BLaER1 (cell line): ENCODE measurements at regions not wholly inside any gene's neighbourhood (a gene's known extent, or its start where the extent isn't known, plus 50 kb on each side); places are given as distances from the start of the nearest gene placed in this dataset.

Source experiments
- H3K27ac ChIP-seq: shearing (Covaris generic); formaldehyde crosslinking; 2 replicates; pipeline ENCODE4 v1.8.1; 2022
- H3K27me3 ChIP-seq: shearing (Covaris generic); formaldehyde crosslinking; 2 replicates; pipeline ENCODE4 v1.8.1; 2022
- H3K36me3 ChIP-seq: shearing (Covaris generic); formaldehyde crosslinking; 2 replicates; pipeline ENCODE4 v1.8.1; 2022
- H3K4me1 ChIP-seq: shearing (Covaris generic); formaldehyde crosslinking; 2 replicates; pipeline ENCODE4 v1.8.1; 2022
- H3K4me2 ChIP-seq: shearing (Covaris generic); formaldehyde crosslinking; 2 replicates; pipeline ENCODE4 v1.8.1; 2022
- H3K4me3 ChIP-seq: shearing (Covaris generic); formaldehyde crosslinking; 2 replicates; pipeline ENCODE4 v1.8.1; 2022
- H3K9ac ChIP-seq: shearing (Covaris generic); formaldehyde crosslinking; 2 replicates; pipeline ENCODE4 v1.8.1; 2022
- H3K9me3 ChIP-seq: shearing (Covaris generic); formaldehyde crosslinking; 2 replicates; pipeline ENCODE4 v1.8.1; 2022
- H4K20me1 ChIP-seq: shearing (Covaris generic); formaldehyde crosslinking; 2 replicates; pipeline ENCODE4 v1.8.1; 2022
- Cebpa-rat ChIP-seq: shearing (Covaris generic); IDR thresholded peaks from 2 replicates; pipeline ENCODE4 v1.8.1; 2022

DNA sequence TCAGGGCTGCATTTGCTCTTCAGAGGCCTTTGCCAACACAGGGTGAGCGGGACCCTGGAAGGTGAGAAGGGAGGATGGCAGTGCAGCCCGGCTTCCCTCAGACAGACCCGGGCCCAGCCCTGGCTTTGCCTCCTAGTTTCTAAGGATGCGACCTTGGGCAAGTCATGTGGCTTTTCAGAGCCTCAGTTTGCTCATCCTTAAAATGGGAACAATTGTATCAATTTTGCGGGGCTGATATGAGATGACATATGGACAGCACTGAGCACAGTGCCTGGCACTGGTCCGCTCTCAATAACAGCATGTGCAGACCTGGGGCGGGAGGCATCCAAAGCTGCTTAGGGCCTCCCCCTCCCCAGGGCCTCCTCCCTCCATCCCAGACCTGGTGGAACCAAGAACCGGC lies 74.7 kb upstream of the THY1 start:
- H3K9me3 ChIP-seq = no peaks in the 10 kb centered on the region
- no peaks in the 10 kb centered on the region for H3K36me3 ChIP-seq
- H3K9ac ChIP-seq = no peak overlapping the region
- H3K4me1 ChIP-seq = no peaks in the 10 kb centered on the region
- H3K27ac ChIP-seq = no peak overlapping the region
- no peaks in the 10 kb centered on the region for H3K27me3 ChIP-seq
- H4K20me1 ChIP-seq = peaks cover under 1% of the 10 kb centered on the region; the same call in 1 of the 2 replicates
- no peak overlapping the region for H3K4me2 ChIP-seq
- H3K4me3 ChIP-seq = no peak overlapping the region
- no peak for TF ChIP-seq Cebpa-rat

DNA sequence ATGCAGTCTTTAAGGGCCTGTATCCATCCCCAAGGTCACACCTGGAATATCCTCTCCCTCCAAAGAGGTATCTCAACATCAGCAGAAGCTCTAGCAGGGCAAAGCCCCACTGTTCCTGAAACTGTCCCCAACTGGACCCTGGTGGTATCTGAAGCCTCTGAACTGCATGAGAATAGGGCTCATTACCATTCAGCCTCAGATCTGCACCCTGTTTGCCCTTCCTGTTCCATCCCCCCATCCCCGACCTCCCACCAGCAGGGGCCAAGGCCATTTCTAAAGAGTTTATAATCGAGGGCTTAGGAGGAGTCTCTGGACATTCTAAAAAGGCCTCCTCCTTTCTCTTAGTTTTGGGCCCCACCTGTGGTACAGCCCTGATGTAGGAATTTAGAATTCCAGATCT lies 74.0 kb upstream of the THY1 start:
- Histone ChIP-seq H3K9me3 (no peaks in the 10 kb centered on the region), H3K4me2 (no peak overlapping the region), H3K36me3 (no peaks in the 10 kb centered on the region), H3K4me3 (no peak overlapping the region), H3K27me3 (no peaks in the 10 kb centered on the region), H4K20me1 (peaks cover 8% of the 10 kb centered on the region; the same call in 1 of the 2 replicates), H3K27ac (no peak overlapping the region), H3K9ac (no peak overlapping the region), H3K4me1 (no peaks in the 10 kb centered on the region)
- no peak for TF ChIP-seq Cebpa-rat

DNA sequence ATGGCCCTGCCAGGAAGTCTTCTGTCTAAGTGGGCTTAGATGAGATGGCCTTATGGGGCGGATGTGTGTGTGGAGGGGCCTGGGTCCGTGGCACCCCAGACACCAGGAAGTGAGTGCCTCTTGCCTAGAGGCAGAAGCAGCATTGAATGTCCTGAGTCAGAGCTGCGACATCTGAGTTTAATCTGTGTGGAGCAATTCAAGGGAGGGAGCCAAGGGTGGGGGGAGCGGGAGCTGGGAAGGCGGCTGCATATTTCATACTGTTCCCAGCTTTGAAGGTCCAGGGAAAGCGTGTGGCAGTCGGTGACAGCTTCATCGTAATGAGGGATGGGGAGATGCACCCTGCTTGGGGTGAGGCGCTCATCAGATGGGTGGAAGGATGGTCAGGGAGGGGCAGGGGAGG lies 73.5 kb upstream of the THY1 start:
- H3K4me1 ChIP-seq = no peaks in the 10 kb centered on the region
- H3K36me3 ChIP-seq = no peaks in the 10 kb centered on the region
- no peaks in the 10 kb centered on the region for H3K27me3 ChIP-seq
- no peak for TF ChIP-seq Cebpa-rat
- H3K4me2 ChIP-seq = no peak overlapping the region
- no peak overlapping the region for H3K9ac ChIP-seq
- H4K20me1 ChIP-seq = peaks cover 9% of the 10 kb centered on the region; the same call in 1 of the 2 replicates
- H3K27ac ChIP-seq = no peak overlapping the region
- no peak overlapping the region for H3K4me3 ChIP-seq
- no peaks in the 10 kb centered on the region for H3K9me3 ChIP-seq

DNA sequence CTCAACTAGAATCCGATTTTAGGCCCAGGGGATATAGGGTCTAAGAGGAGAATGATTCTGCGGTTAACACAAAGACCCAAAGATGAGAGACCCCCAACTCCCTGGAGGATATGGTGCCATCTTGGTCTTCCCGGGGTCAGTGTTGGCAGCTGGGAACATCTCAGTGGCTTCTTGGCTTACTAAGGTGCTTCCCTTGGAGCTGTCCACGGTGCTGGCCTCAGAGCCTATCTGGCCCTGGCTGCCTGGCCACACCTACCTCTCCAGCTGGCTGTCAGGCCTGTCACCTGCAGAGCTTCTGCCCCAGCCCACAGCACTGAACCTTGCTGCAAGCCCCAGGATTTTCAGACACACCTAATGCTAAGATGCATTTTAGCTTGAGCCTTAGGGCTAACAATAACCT lies 70.7 kb upstream of the THY1 start:
- no peak for TF ChIP-seq Cebpa-rat
- no peak overlapping the region for H3K4me2 ChIP-seq
- H3K4me3 ChIP-seq = no peak overlapping the region
- H3K27me3 ChIP-seq = no peaks in the 10 kb centered on the region
- H3K4me1 ChIP-seq = peaks cover 8% of the 10 kb centered on the region
- peaks cover 9% of the 10 kb centered on the region; the same call in 1 of the 2 replicates for H4K20me1 ChIP-seq
- H3K36me3 ChIP-seq = no peaks in the 10 kb centered on the region
- H3K27ac ChIP-seq = no peak overlapping the region
- no peaks in the 10 kb centered on the region for H3K9me3 ChIP-seq
- H3K9ac ChIP-seq = no peak overlapping the region

DNA sequence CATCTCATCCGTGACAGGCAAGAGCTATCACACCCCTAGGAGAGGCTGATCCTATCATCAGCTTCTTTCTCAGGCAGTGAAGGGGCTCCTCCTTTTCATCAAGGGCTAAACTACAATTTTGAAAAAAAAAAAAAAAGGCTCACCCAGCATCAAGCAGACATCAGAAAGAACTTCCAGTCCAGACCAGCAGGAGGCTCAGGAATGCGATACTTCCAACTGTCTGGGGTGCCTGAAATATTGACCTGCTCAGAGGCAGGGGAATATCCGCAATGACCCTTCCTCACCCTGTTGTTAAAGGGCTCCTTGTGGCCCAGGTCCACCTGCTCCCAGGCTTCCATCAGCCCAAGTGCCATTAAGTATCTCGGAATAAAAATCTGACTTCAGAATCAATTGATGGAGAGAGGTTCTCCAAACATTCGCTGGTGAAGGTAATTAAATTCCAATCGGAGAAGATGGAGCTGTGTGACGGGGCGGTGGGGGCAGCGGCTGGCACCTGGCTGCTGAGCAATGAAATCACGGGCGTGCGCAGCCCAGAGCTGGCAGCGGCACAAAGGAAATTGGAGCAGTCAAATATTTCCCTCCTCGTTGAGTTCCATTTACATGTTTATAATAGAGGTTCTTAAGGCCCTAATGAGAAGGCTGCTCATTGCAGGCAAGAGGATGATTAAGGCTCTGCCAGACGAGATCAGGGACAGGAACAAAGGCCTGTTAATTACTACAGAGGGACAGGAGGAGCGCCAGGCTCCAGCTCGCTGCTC lies 69.0 kb upstream of the THY1 start:
- H3K27ac ChIP-seq = no peak overlapping the region
- no peak overlapping the region for H3K4me3 ChIP-seq
- H3K36me3 ChIP-seq = no peaks in the 10 kb centered on the region
- peaks cover 9% of the 10 kb centered on the region; the same call in 1 of the 2 replicates for H4K20me1 ChIP-seq
- no peak overlapping the region for H3K4me2 ChIP-seq
- H3K4me1 ChIP-seq = peaks cover 8% of the 10 kb centered on the region
- H3K9ac ChIP-seq = no peak overlapping the region
- H3K27me3 ChIP-seq = no peaks in the 10 kb centered on the region
- H3K9me3 ChIP-seq = no peaks in the 10 kb centered on the region
- no peak for TF ChIP-seq Cebpa-rat

DNA sequence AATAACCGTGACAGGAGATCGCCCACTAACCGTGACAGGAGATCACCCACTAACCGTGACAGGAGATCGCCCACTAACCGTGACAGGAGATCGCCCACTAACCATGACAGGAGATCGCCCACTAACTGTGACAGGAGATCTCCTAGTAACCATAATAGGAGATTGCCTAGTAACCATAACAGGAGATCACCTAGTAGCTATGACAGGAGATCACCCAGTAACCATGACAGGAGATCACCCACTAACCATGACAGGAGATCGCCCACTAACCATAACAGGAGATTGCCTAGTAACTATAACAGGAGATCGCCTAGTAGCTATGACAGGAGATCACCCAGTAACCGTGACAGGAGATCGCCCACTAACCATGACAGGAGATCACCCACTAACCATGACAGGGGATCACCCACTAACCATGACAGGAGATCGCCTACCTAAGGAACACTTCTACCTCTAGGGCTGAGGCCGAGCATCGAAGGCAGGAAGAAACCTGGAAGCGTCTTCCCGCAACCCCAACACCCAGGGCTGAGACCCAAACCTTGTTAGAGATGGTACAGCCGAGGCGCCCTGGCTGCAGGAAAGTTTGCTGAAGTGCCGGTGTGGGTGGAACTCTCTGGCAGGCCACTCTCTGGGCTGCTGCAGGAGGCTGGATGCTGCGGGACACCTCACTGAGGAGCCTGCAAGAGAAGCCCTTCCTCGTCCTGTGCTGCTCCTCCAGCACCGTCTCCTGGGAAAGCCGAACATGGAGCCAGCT lies 67.5 kb upstream of the THY1 start:
- Histone ChIP-seq H3K9me3 (no peaks in the 10 kb centered on the region), H4K20me1 (peaks cover 9% of the 10 kb centered on the region; the same call in 1 of the 2 replicates), H3K36me3 (no peaks in the 10 kb centered on the region), H3K4me2 (0 out of 2 replicates have a peak overlapping the region, but pooled peaks have one; percentile 31), H3K9ac (no peak overlapping the region), H3K27me3 (no peaks in the 10 kb centered on the region), H3K4me3 (no peak overlapping the region), H3K27ac (no peak overlapping the region), H3K4me1 (peaks cover 12% of the 10 kb centered on the region)
- no peak; the same call in 1 of the 2 replicates for TF ChIP-seq Cebpa-rat

DNA sequence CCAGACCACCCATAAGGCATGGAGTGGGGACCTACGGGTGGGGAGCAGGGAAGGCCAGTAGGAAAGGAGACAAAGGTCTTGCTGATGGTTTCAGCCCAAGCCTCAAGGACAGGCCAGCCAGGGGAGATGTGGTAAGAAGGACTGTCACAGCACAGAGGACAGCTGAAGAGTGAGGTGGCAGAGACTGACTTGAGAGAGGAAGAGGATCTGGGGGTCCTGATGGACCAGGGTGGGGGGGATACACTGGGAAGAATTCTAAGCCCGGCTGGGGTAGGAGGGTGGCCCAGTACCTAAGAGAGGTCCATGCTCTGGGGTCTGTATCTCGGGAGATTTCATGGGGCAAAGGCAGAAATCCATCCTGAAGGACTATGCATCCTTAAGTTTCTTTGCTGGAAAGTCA lies 66.1 kb upstream of the THY1 start:
- TF ChIP-seq Cebpa-rat = no peak
- H3K9me3 ChIP-seq = no peaks in the 10 kb centered on the region
- no peak overlapping the region for H3K4me2 ChIP-seq
- no peak overlapping the region for H3K9ac ChIP-seq
- no peak overlapping the region for H3K27ac ChIP-seq
- peaks cover 9% of the 10 kb centered on the region; the same call in 1 of the 2 replicates for H4K20me1 ChIP-seq
- peaks cover 22% of the 10 kb centered on the region for H3K4me1 ChIP-seq
- H3K4me3 ChIP-seq = no peak overlapping the region
- no peaks in the 10 kb centered on the region for H3K36me3 ChIP-seq
- no peaks in the 10 kb centered on the region for H3K27me3 ChIP-seq

DNA sequence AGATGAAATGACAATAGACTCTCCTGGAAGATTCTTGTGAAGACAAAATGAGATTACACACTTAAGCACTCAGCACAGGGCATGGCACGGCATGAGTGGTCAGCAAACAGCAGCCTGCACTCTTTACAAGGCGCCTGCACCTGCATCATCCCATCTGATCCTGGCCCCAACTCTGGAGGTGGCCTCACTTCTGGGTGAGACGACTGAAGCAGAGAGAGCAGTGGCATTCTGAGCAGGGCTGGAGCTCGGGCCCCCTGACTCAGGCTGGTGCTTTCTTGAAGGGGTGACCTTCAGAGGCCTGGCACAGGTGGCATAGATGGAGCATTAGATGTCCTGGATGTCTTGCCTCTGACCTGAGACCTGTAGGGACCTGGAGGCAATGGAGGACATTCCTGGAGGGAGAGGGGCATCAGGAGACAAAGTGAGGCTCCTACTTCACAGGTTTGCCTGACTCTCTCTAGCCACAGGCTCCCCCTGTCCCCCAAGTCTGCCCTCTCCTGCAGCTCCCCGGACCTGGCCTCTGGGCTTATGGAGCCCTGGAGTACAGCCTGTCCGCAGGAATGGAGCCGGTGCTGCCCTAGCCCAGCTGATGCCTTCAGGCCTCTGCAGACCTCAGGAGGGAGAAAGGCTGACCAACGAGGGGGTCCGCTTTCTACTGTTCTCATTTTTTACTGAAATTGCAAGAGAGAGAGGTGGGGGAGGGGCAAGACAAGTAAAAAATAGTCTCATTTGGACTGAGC lies 65.5 kb upstream of the THY1 start:
- no peak overlapping the region for H3K4me3 ChIP-seq

DNA sequence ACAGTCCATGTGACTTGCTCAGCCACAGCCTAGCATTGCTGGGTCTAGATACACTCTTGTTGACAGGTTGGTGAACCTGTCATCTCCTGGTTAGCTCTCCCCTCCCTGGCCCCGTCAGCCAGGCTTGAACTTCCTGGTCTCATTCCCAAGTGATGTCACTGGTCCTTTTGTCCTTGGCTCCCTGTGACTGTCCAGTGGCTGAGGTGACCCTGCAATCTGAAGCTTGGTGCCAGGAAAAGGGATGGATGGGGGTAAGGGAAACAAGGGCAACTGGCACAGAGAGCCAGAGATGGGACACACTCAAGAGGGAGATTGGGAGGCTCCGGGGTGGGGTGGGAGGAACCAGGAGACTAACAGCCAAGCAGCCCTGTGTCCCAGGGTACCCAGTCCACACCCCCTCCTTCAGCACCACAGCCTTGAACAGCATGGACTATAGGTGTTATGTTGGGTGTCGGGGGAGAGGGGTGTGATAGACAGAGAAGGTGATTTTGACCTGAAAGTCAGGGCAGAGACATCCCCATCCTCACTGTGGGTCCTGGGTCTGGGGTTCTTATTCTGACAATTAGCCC lies 63.8 kb upstream of the THY1 start:
- Histone ChIP-seq H3K27ac (no peak overlapping the region), H3K4me2 (no peak overlapping the region), H3K36me3 (no peaks in the 10 kb centered on the region), H3K4me1 (peaks cover 25% of the 10 kb centered on the region), H3K27me3 (no peaks in the 10 kb centered on the region), H3K9me3 (no peaks in the 10 kb centered on the region), H3K4me3 (no peak overlapping the region), H4K20me1 (0 out of 2 replicates have a peak, but pooled peaks cover 5% of the 10 kb centered on the region), H3K9ac (no peak overlapping the region)
- no peak for TF ChIP-seq Cebpa-rat

More for the DNA sequence above, 65.5 kb upstream of the THY1 start:
- Histone ChIP-seq H3K27ac (no peak overlapping the region), H3K4me2 (no peak overlapping the region), H3K4me1 (peaks cover 22% of the 10 kb centered on the region), H3K9ac (no peak overlapping the region), H4K20me1 (peaks cover 9% of the 10 kb centered on the region; the same call in 1 of the 2 replicates), H3K36me3 (no peaks in the 10 kb centered on the region), H3K27me3 (no peaks in the 10 kb centered on the region), H3K9me3 (no peaks in the 10 kb centered on the region)
- TF ChIP-seq Cebpa-rat = no peak
